ENCODE measurements at regions not wholly inside any gene's neighbourhood (a gene's known extent, or its start where the extent isn't known, plus 50 kb on each side); places are given as distances from the start of the nearest gene placed in this dataset.

DNA sequence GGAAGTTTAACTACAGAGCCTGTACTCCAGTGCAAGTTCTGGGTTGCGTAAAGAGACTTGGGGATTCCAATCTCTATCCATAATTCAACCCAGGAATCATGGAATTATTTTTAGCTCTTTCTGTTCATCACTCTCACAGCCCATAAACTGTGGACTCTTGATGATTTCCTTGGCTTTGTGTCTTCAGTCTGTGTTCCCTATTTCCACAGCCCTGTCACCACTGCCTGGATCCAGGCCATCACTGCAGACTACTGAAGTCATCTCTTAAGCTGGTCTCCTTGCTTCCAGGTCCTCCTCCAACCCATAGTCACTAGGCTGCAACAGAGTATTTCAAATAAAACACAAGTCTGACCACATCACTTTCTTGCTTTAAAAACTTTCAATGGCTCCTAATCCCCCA is 211.7 kb downstream of the PLK2 start:
- Histone ChIP-seq H3K14ac (ENCODE audit: insufficient read length) (no peak overlapping the region), H3K4me2 (ENCODE audit: insufficient read depth in 1 of 2, low read depth in 2 of 2, low read length in 2 of 2) (no peak overlapping the region), H2AK5ac (ENCODE audit: low read depth, low read length) (no peak overlapping the region), H3K56ac (replicated peaks; ENCODE audit: insufficient read length, low read depth, low read length) (no peak overlapping the region), H4K20me1 (replicated peaks in 1 of 2; ENCODE audit: control insufficient read depth in 1 of 2, insufficient read depth in 2 of 2, low read length in 2 of 2) (no peaks in the 10 kb centered on the region), H3K4me3 (ENCODE audit: extremely low read depth in 1 of 4, insufficient read depth in 2 of 4, low read depth in 3 of 4, low read length in 4 of 4) (no peak overlapping the region), H4K5ac (ENCODE audit: insufficient read length, low read depth, low read length) (no peak overlapping the region), H3K9me3 (ENCODE audit: insufficient read depth in 2 of 2, low read depth in 1 of 2, low read length in 1 of 2) (no peaks in the 10 kb centered on the region), H3K4me1 (replicated peaks in 1 of 4; ENCODE audit: control insufficient read depth in 3 of 4, insufficient read depth in 4 of 4, low read length in 3 of 4) (no peaks in the 10 kb centered on the region), H2AFZ (ENCODE audit: low read length) (no peak overlapping the region), H3K79me2 (ENCODE audit: control insufficient read depth in 1 of 2, insufficient read depth in 2 of 2, low read length in 2 of 2) (no peaks in the 10 kb centered on the region), H3K36me3 (ENCODE audit: control insufficient read depth in 2 of 4, insufficient read depth in 4 of 4, low read length in 3 of 4) (no peaks in the 10 kb centered on the region), H4K91ac (replicated peaks; ENCODE audit: insufficient read length, low read length) (no peak overlapping the region), H2BK5ac (ENCODE audit: low read depth, low read length) (no peak overlapping the region), H2BK12ac (ENCODE audit: low read depth, low read length) (no peak overlapping the region), H3K27me3 (replicated peaks in 1 of 4; ENCODE audit: control insufficient read depth in 3 of 4, extremely low read depth in 1 of 4, insufficient read depth in 3 of 4, low read length in 3 of 4) (peaks cover 0 to 2% (median 0%) of the 10 kb centered on the region in 4 experiments; a peak in 1 of 7 replicates), H3K27ac (ENCODE audit: low read depth, low read length) (no peak overlapping the region), H3K9ac (replicated peaks in 1 of 4; ENCODE audit: extremely low read depth in 1 of 4, low read depth in 3 of 4, low read length in 3 of 4) (no peak overlapping the region), H2BK20ac (ENCODE audit: low read length) (no peak overlapping the region), H3K23me2 (ENCODE audit: low read depth, low read length) (no peaks in the 10 kb centered on the region; the same call in 1 of the 2 replicates), H4K8ac (ENCODE audit: extremely low read depth, insufficient read depth, low read length) (no peak overlapping the region), H2BK120ac (replicated peaks; ENCODE audit: low read depth, low read length) (no peak overlapping the region), H2BK15ac (ENCODE audit: low read length) (no peak overlapping the region), H3K79me1 (ENCODE audit: low read depth, low read length) (no peaks in the 10 kb centered on the region), H3K4ac (replicated peaks; ENCODE audit: insufficient read length, low read depth, low read length) (no peak overlapping the region), H3K23ac (ENCODE audit: insufficient read length) (no peak overlapping the region), H3K18ac (ENCODE audit: extremely low read depth, low read length) (no peak overlapping the region)
- ChIA-PET POLR2A (ENCODE audit: partially characterized antibody) (no interaction called here), CTCF (ENCODE audit: partially characterized antibody) (interaction anchor here (0.7 to 1.5 kb wide), 2 partner anchors 87 to 159 kb away, joined by 3 read pairs; no protein-coding TSS in a partner anchor)
- DNase-seq (ENCODE audit: low read depth in 1 of 2, low spot score in 2 of 2), result no peak
- no peak for FAIRE-seq
- 93% methylated on average over 1 of the region's 1 CpG; no CpG with 5 or more reads in 1 of the 2 experiments for WGBS, 2 experiments (ENCODE audit: extremely low coverage in 1 of 2, insufficient coverage in 1 of 2, insufficient read length in 1 of 2, insufficient replicate concordance in 2 of 2, low coverage in 1 of 2, low lambda C conversion rate in 2 of 2, missing lambda C conversion rate in 1 of 2)
- no peak for TF ChIP-seq EZH2 (IDR thresholded peaks at IDR 0.05; ENCODE audit: low read depth, low read length, severe bottlenecking)
- TF ChIP-seq YY1 (IDR thresholded peaks at IDR 0.05; ENCODE audit: low read depth, low read length), result no peak
- TF ChIP-seq CHD1 (IDR thresholded peaks at IDR 0.05; ENCODE audit: low read depth, low read length), result no peak
- TF ChIP-seq, protein P1, sequence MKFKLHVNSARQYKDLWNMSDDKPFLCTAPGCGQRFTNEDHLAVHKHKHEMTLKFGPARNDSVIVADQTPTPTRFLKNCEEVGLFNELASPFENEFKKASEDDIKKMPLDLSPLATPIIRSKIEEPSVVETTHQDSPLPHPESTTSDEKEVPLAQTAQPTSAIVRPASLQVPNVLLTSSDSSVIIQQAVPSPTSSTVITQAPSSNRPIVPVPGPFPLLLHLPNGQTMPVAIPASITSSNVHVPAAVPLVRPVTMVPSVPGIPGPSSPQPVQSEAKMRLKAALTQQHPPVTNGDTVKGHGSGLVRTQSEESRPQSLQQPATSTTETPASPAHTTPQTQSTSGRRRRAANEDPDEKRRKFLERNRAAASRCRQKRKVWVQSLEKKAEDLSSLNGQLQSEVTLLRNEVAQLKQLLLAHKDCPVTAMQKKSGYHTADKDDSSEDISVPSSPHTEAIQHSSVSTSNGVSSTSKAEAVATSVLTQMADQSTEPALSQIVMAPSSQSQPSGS (IDR thresholded peaks at IDR 0.05; ENCODE audit: low read length), result no peak
- TF ChIP-seq NRF1 (IDR thresholded peaks at IDR 0.05; ENCODE audit: low read depth, low read length), result no peak

Measured in H1 (cell line).